Body of pancreas (tissue), 4 donors: ENCODE measurements at regions not wholly inside any gene's neighbourhood (a gene's known extent, or its start where the extent isn't known, plus 50 kb on each side); places are given as distances from the start of the nearest gene placed in this dataset.

Experiments
- POLR2A ChIP-seq, 3 donors: fragments of 450-650 bp; IDR thresholded peaks; one replicate each; pipeline ENCODE4 v1.6.1; 2016; ENCODE audit warnings: antibody characterized with exemption in 3 of 3, mild to moderate bottlenecking in 2 of 3
- TF ChIP-seq, protein P1 (sequence below), 7 experiments: fragments of 450-650 bp in 4 of 7; fragments of 200-600 bp in 3 of 7; sonication (generic) in 3 of 7; IDR thresholded peaks; one replicate each; pipeline ENCODE4 v1.5.1; 2016 to 2019; ENCODE audit warnings: antibody characterized with exemption in 7 of 7

DNA sequence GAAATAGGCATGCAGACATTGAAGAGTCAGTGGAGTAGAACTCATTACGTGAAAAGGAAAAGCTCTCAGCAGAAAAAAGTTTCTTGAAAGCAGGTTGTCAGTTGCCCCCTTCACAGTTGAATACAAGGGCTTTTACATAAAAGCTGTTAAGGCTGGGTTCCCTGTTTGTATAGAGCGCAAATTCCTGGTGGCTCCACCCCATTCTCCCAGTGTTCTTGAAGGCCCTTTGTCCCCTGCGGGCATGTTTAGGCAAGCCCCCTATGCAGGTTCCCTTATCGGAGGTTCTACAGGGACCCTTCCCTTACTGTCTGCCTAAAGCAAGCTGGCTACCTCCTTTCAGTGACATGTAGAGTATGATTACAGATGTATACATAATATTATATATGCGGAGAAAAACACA is 497.2 kb upstream of the SYT4 start:
- TF ChIP-seq, protein P1, sequence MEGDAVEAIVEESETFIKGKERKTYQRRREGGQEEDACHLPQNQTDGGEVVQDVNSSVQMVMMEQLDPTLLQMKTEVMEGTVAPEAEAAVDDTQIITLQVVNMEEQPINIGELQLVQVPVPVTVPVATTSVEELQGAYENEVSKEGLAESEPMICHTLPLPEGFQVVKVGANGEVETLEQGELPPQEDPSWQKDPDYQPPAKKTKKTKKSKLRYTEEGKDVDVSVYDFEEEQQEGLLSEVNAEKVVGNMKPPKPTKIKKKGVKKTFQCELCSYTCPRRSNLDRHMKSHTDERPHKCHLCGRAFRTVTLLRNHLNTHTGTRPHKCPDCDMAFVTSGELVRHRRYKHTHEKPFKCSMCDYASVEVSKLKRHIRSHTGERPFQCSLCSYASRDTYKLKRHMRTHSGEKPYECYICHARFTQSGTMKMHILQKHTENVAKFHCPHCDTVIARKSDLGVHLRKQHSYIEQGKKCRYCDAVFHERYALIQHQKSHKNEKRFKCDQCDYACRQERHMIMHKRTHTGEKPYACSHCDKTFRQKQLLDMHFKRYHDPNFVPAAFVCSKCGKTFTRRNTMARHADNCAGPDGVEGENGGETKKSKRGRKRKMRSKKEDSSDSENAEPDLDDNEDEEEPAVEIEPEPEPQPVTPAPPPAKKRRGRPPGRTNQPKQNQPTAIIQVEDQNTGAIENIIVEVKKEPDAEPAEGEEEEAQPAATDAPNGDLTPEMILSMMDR (IDR thresholded peaks at IDR 0.05) = no peak
- no peak for TF ChIP-seq POLR2A (IDR thresholded peaks at IDR 0.05)
